ENCODE measurements at regions not wholly inside any gene's neighbourhood (a gene's known extent, or its start where the extent isn't known, plus 50 kb on each side); places are given as distances from the start of the nearest gene placed in this dataset.
A peak's percentile ranks its signal among the peaks of the same experiment; 100 is the strongest.
"Not testable (repeated sequence)": the region's sequence is repeated elsewhere in the genome, so short reads cannot be mapped to it uniquely, and the experiment has no call there.

GRCh38 chr5:154654486-154655371 lies 100.4 kb upstream of the LARP1 start:
- Histone ChIP-seq H3K9ac (0 out of 2 replicates have a peak overlapping the region, but pooled peaks have one; percentile 10), H3K4me2 (peak overlapping the region; percentile 64), H3K27ac (peak overlapping the region; percentile 10; the same call in 1 of the 2 replicates)

GRCh38 chr5:154653764-154654485 lies 101.3 kb upstream of the LARP1 start:
- no peaks in the 10 kb centered on the region for H4K20me1 ChIP-seq
- H3K36me3 ChIP-seq = no peaks in the 10 kb centered on the region
- 0 out of 2 replicates have a peak overlapping the region, but pooled peaks have one; percentile 10 for H3K9ac ChIP-seq
- peak overlapping the region; percentile 64 for H3K4me2 ChIP-seq
- H3K27ac ChIP-seq = no peak overlapping the region; the same call in 1 of the 2 replicates
- TF ChIP-seq Cebpa-rat (IDR thresholded peaks at IDR 0.05) = no peak
- H3K27me3 ChIP-seq = peaks cover 4% of the 10 kb centered on the region; the same call in 1 of the 2 replicates
- H3K4me3 ChIP-seq = no peak overlapping the region
- no peaks in the 10 kb centered on the region for H3K9me3 ChIP-seq
- H3K4me1 ChIP-seq = peaks cover 20% of the 10 kb centered on the region

More at GRCh38 chr5:154654486-154655371, 100.4 kb upstream of the LARP1 start:
- Histone ChIP-seq H3K4me1 (peaks cover 20% of the 10 kb centered on the region), H3K36me3 (no peaks in the 10 kb centered on the region), H3K9me3 (no peaks in the 10 kb centered on the region), H4K20me1 (no peaks in the 10 kb centered on the region), H3K4me3 (no peak overlapping the region), H3K27me3 (no peaks in the 10 kb centered on the region)
- no peak for TF ChIP-seq Cebpa-rat (IDR thresholded peaks at IDR 0.05)

GRCh38 chr5:154653418-154653763 lies 101.8 kb upstream of the LARP1 start:
- Histone ChIP-seq H3K27ac (no peak overlapping the region), H3K27me3 (peaks cover 9% of the 10 kb centered on the region), H3K36me3 (no peaks in the 10 kb centered on the region), H3K4me3 (no peak overlapping the region), H4K20me1 (no peaks in the 10 kb centered on the region), H3K4me2 (no peak overlapping the region), H3K9ac (no peak overlapping the region), H3K4me1 (peaks cover 20% of the 10 kb centered on the region), H3K9me3 (no peaks in the 10 kb centered on the region)
- TF ChIP-seq Cebpa-rat (IDR thresholded peaks at IDR 0.05) = no peak

GRCh38 chr5:154652746-154653417 lies 102.3 kb upstream of the LARP1 start:
- no peak overlapping the region for H3K4me3 ChIP-seq
- H3K4me2 ChIP-seq = no peak overlapping the region
- H4K20me1 ChIP-seq = peaks cover under 1% of the 10 kb centered on the region; the same call in 1 of the 2 replicates
- no peaks in the 10 kb centered on the region for H3K9me3 ChIP-seq
- H3K9ac ChIP-seq = no peak overlapping the region
- TF ChIP-seq Cebpa-rat (IDR thresholded peaks at IDR 0.05) = no peak
- H3K36me3 ChIP-seq = no peaks in the 10 kb centered on the region
- H3K27me3 ChIP-seq = peaks cover 14% of the 10 kb centered on the region
- H3K27ac ChIP-seq = no peak overlapping the region
- peaks cover 21% of the 10 kb centered on the region for H3K4me1 ChIP-seq

- not testable (repeated sequence) for H3K4me2 ChIP-seq, H3K9ac ChIP-seq, H3K27ac ChIP-seq, H3K9me3 ChIP-seq, H3K4me3 ChIP-seq, H3K36me3 ChIP-seq
- Histone ChIP-seq H4K20me1 (peaks cover 12% of the 10 kb centered on the region; the same call in 1 of the 2 replicates), H3K27me3 (peaks cover 25% of the 10 kb centered on the region), H3K4me1 (peaks cover 31% of the 10 kb centered on the region)
These were observed 103.4 kb upstream of the LARP1 start for GRCh38 chr5:154651795-154652194.

GRCh38 chr5:154648706-154649105 lies 106.5 kb upstream of the LARP1 start:
- H3K36me3 ChIP-seq = no peaks in the 10 kb centered on the region
- no peak overlapping the region for H3K4me3 ChIP-seq
- H3K27ac ChIP-seq = no peak overlapping the region
- H3K9ac ChIP-seq = no peak overlapping the region
- TF ChIP-seq Cebpa-rat (IDR thresholded peaks at IDR 0.05) = peak; percentile 86
- peaks cover 15% of the 10 kb centered on the region for H3K4me1 ChIP-seq
- H4K20me1 ChIP-seq = peaks cover 15% of the 10 kb centered on the region; the same call in 1 of the 2 replicates
- peaks cover 7% of the 10 kb centered on the region for H3K9me3 ChIP-seq
- peaks cover 44% of the 10 kb centered on the region for H3K27me3 ChIP-seq
- H3K4me2 ChIP-seq = no peak overlapping the region

GRCh38 chr5:154648229-154648628 lies 106.9 kb upstream of the LARP1 start:
- no peak for TF ChIP-seq Cebpa-rat (IDR thresholded peaks at IDR 0.05)
- peaks cover 44% of the 10 kb centered on the region for H3K27me3 ChIP-seq
- no peak overlapping the region for H3K9ac ChIP-seq
- no peak overlapping the region for H3K4me2 ChIP-seq
- H3K36me3 ChIP-seq = no peaks in the 10 kb centered on the region
- H3K9me3 ChIP-seq = peaks cover 12% of the 10 kb centered on the region
- peaks cover 14% of the 10 kb centered on the region for H3K4me1 ChIP-seq
- peaks cover 15% of the 10 kb centered on the region; the same call in 1 of the 2 replicates for H4K20me1 ChIP-seq
- no peak overlapping the region for H3K27ac ChIP-seq
- H3K4me3 ChIP-seq = no peak overlapping the region

- Histone ChIP-seq H3K27ac (no peak overlapping the region), H3K9ac (no peak overlapping the region), H3K4me2 (no peak overlapping the region), H3K36me3 (no peaks in the 10 kb centered on the region), H3K27me3 (peaks cover 44% of the 10 kb centered on the region), H3K4me1 (peaks cover 14% of the 10 kb centered on the region), H4K20me1 (peaks cover 15% of the 10 kb centered on the region; the same call in 1 of the 2 replicates), H3K9me3 (peaks cover 15% of the 10 kb centered on the region), H3K4me3 (no peak overlapping the region)
- no peak for TF ChIP-seq Cebpa-rat (IDR thresholded peaks at IDR 0.05)
These were observed 107.4 kb upstream of the LARP1 start for GRCh38 chr5:154647761-154648145.

GRCh38 chr5:154647114-154647760 lies 107.9 kb upstream of the LARP1 start:
- Histone ChIP-seq H3K9ac (no peak overlapping the region), H3K4me2 (peak overlapping the region; percentile 20), H3K4me3 (no peak overlapping the region)

More at GRCh38 chr5:154647114-154647760, 107.9 kb upstream of the LARP1 start:
- Histone ChIP-seq H3K36me3 (no peaks in the 10 kb centered on the region), H3K4me1 (peaks cover 14% of the 10 kb centered on the region), H3K9me3 (peaks cover 15% of the 10 kb centered on the region), H4K20me1 (peaks cover 15% of the 10 kb centered on the region; the same call in 1 of the 2 replicates), H3K27ac (no peak overlapping the region), H3K27me3 (peaks cover 44% of the 10 kb centered on the region)
- no peak for TF ChIP-seq Cebpa-rat (IDR thresholded peaks at IDR 0.05)
